OCI-LY1 (cell line): ENCODE measurements at regions not wholly inside any gene's neighbourhood (a gene's known extent, or its start where the extent isn't known, plus 50 kb on each side); places are given as distances from the start of the nearest gene placed in this dataset.

Experiments
- H2AFZ ChIP-seq: fragments of 200-600 bp; sonication (generic), shearing (Covaris generic); 2 replicates; pipeline ENCODE4 v1.6.0; 2014; ENCODE audit warnings: antibody characterized with exemption, mild to moderate bottlenecking, low read length
- H3F3A ChIP-seq: fragments of 200-600 bp; sonication (generic), shearing (Covaris generic); 2 replicates; pipeline ENCODE4 v1.6.0; 2014; ENCODE audit warnings: mild to moderate bottlenecking, antibody characterized with exemption, low read length, moderate library complexity; ENCODE audit not compliant: insufficient read depth
- H3K27ac ChIP-seq: fragments of 200-600 bp; sonication (generic); 2 replicates; pipeline ENCODE4 v1.5.1; 2014; ENCODE audit warnings: low read length, mixed run types, mild to moderate bottlenecking, low read depth; ENCODE audit not compliant: poor library complexity, severe bottlenecking
- H3K27me3 ChIP-seq: fragments of 200-600 bp; sonication (generic); 2 replicates; pipeline ENCODE4 v1.6.0; 2014; ENCODE audit warnings: antibody characterized with exemption, mild to moderate bottlenecking, low read length, moderate library complexity; ENCODE audit not compliant: insufficient read depth
- H3K36me3 ChIP-seq: fragments of 200-600 bp; sonication (generic); 2 replicates; pipeline ENCODE4 v1.6.1; 2014; ENCODE audit warnings: mild to moderate bottlenecking, antibody characterized with exemption, low read length, moderate library complexity, mixed read lengths; ENCODE audit not compliant: insufficient read depth
- H3K4me1 ChIP-seq: fragments of 200-600 bp; sonication (generic); 2 replicates; pipeline ENCODE4 v1.5.1; 2014; ENCODE audit warnings: mild to moderate bottlenecking, low read length, moderate library complexity; ENCODE audit not compliant: insufficient read depth, severe bottlenecking
- H3K4me2 ChIP-seq: fragments of 200-600 bp; sonication (generic), shearing (Covaris generic); 2 replicates; pipeline ENCODE4 v1.6.1; 2014; ENCODE audit warnings: low read length
- H3K4me3 ChIP-seq: fragments of 200-600 bp; sonication (generic); 2 replicates; pipeline ENCODE4 v1.5.1; 2014; ENCODE audit warnings: low read length, low read depth, mild to moderate bottlenecking, mixed read lengths; ENCODE audit not compliant: poor library complexity, severe bottlenecking
- H3K79me2 ChIP-seq: fragments of 200-600 bp; shearing (Covaris generic); 2 replicates; pipeline ENCODE4 v1.6.1; 2016; ENCODE audit warnings: mixed run types, low read length, mixed read lengths; ENCODE audit not compliant: insufficient read depth
- H3K9ac ChIP-seq: fragments of 200-600 bp; sonication (generic), shearing (Covaris generic); 2 replicates; pipeline ENCODE4 v1.6.1; 2014; ENCODE audit warnings: mild to moderate bottlenecking, low read length, mixed read lengths
- H3K9me2 ChIP-seq: fragments of 200-600 bp; sonication (generic), shearing (Covaris generic); 2 replicates; pipeline ENCODE4 v1.6.1; 2014; ENCODE audit warnings: low read depth, mild to moderate bottlenecking, low read length, mixed read lengths
- H3K9me3 ChIP-seq: fragments of 200-600 bp; shearing (Covaris generic); 2 replicates; pipeline ENCODE4 v1.6.1; 2014; ENCODE audit warnings: low read length, mixed read lengths
- H4K20me1 ChIP-seq: fragments of 200-600 bp; sonication (generic), shearing (Covaris generic); 2 replicates; pipeline ENCODE4 v1.6.0; 2016; ENCODE audit warnings: mild to moderate bottlenecking, low read length; ENCODE audit not compliant: insufficient read depth
- CTCF ChIP-seq: fragments of 200-600 bp; sonication (generic), shearing (Covaris generic); IDR thresholded peaks from 2 replicates; pipeline ENCODE4 v1.5.1; 2017; ENCODE audit warnings: mild to moderate bottlenecking, antibody characterized with exemption, low read length, moderate library complexity, mixed read lengths
- EZH2 ChIP-seq: fragments of 200-600 bp; sonication (generic), shearing (Covaris generic); IDR thresholded peaks from 2 replicates; pipeline ENCODE4 v1.8.0; 2017; ENCODE audit warnings: borderline replicate concordance, mixed run types, mild to moderate bottlenecking, antibody characterized with exemption, low read length, moderate library complexity, mixed read lengths

- no peak overlapping the region for H3K27ac ChIP-seq
- no peaks in the 10 kb centered on the region for H4K20me1 ChIP-seq
- no peak overlapping the region for H3K4me2 ChIP-seq
- H3K4me1 ChIP-seq, result no peaks in the 10 kb centered on the region
- H3K9me2 ChIP-seq, result no peaks in the 10 kb centered on the region
- H3K9ac ChIP-seq, result no peak overlapping the region
- no peaks in the 10 kb centered on the region for H3K27me3 ChIP-seq
- H3K9me3 ChIP-seq, result 0 out of 2 replicates have a peak, but pooled peaks cover 2% of the 10 kb centered on the region
- no peaks in the 10 kb centered on the region; the same call in 1 of the 2 replicates for H3F3A ChIP-seq
- no peak overlapping the region for H3K4me3 ChIP-seq
- no peaks in the 10 kb centered on the region for H3K79me2 ChIP-seq
- no peak overlapping the region for H2AFZ ChIP-seq
- TF ChIP-seq EZH2 (no peak), CTCF (no peak)
- H3K36me3 ChIP-seq, result no peaks in the 10 kb centered on the region
Measured at GRCh38 chr9:82571540-82571939, 491.4 kb downstream of the RASEF start.

GRCh38 chr9:82572146-82572545 is 490.8 kb downstream of the RASEF start:
- no peak overlapping the region for H2AFZ ChIP-seq
- H3K4me1 ChIP-seq, result no peaks in the 10 kb centered on the region
- TF ChIP-seq CTCF (no peak), EZH2 (no peak)
- H3F3A ChIP-seq, result no peaks in the 10 kb centered on the region; the same call in 1 of the 2 replicates
- H3K79me2 ChIP-seq, result no peaks in the 10 kb centered on the region
- no peaks in the 10 kb centered on the region for H3K9me2 ChIP-seq
- H3K36me3 ChIP-seq, result no peaks in the 10 kb centered on the region
- H3K4me2 ChIP-seq, result no peak overlapping the region
- H3K9ac ChIP-seq, result no peak overlapping the region
- 0 out of 2 replicates have a peak, but pooled peaks cover 2% of the 10 kb centered on the region for H3K9me3 ChIP-seq
- H3K27me3 ChIP-seq, result no peaks in the 10 kb centered on the region
- H4K20me1 ChIP-seq, result no peaks in the 10 kb centered on the region
- no peak overlapping the region for H3K4me3 ChIP-seq
- H3K27ac ChIP-seq, result no peak overlapping the region

- H4K20me1 ChIP-seq, result no peaks in the 10 kb centered on the region
- H3K4me1 ChIP-seq, result no peaks in the 10 kb centered on the region
- no peaks in the 10 kb centered on the region for H3K36me3 ChIP-seq
- H3K9me2 ChIP-seq, result no peaks in the 10 kb centered on the region
- TF ChIP-seq CTCF (no peak), EZH2 (no peak)
- no peak overlapping the region for H2AFZ ChIP-seq
- no peak overlapping the region for H3K9ac ChIP-seq
- no peak overlapping the region for H3K4me2 ChIP-seq
- H3F3A ChIP-seq, result no peaks in the 10 kb centered on the region; the same call in 1 of the 2 replicates
- H3K4me3 ChIP-seq, result no peak overlapping the region
- no peak overlapping the region for H3K27ac ChIP-seq
- 0 out of 2 replicates have a peak, but pooled peaks cover 2% of the 10 kb centered on the region for H3K9me3 ChIP-seq
- H3K79me2 ChIP-seq, result no peaks in the 10 kb centered on the region
- no peaks in the 10 kb centered on the region for H3K27me3 ChIP-seq
Measured at GRCh38 chr9:82574911-82575310, 488.0 kb downstream of the RASEF start.
